H1 (cell line): ENCODE measurements at regions not wholly inside any gene's neighbourhood (a gene's known extent, or its start where the extent isn't known, plus 50 kb on each side); places are given as distances from the start of the nearest gene placed in this dataset.

Experiments used
- CTCF ChIA-PET: fragments of 300-600 bp; sonication (Branson Sonifier 250); formaldehyde crosslinking; loops from one replicate; lab custom pipeline; 2021; ENCODE audit not compliant: partially characterized antibody; lab: Charles Lee
- POLR2A ChIA-PET: fragments of 300-600 bp; sonication (Branson Sonifier 250); formaldehyde crosslinking; loops from one replicate; lab custom pipeline; 2021; ENCODE audit warnings: inconsistent platforms; ENCODE audit not compliant: partially characterized antibody; lab: Charles Lee
- DNase-seq, 2 experiments: peaks; one replicate each; pipeline versions ENCODE4 v3.0.0 to v3.0.0-alpha.2; 2010 to 2022; ENCODE audit warnings: low spot score in 2 of 2, low read depth in 1 of 2, mixed read lengths in 1 of 2
- FAIRE-seq: peaks from 2 replicates; lab custom pipeline; 2011; peaks lifted over from hg19 to GRCh38; lab: Jason Lieb, UNC
- H2AFZ ChIP-seq: 2 replicates; pipeline ENCODE4 v1.8.1; 2012; ENCODE audit warnings: low read length, inconsistent platforms
- H2AK5ac ChIP-seq: 2 replicates; pipeline ENCODE4 v1.6.1; 2013; ENCODE audit warnings: low read depth, low read length
- H2BK120ac ChIP-seq: replicated peaks from 2 replicates; pipeline ENCODE3; 2013; ENCODE audit warnings: low read depth, low read length, inconsistent platforms
- H2BK12ac ChIP-seq: 2 replicates; pipeline ENCODE4 v1.6.1; 2013; ENCODE audit warnings: low read depth, low read length
- H2BK15ac ChIP-seq: 2 replicates; pipeline ENCODE4 v1.6.1; 2013; ENCODE audit warnings: low read length
- H2BK20ac ChIP-seq: 2 replicates; pipeline ENCODE4 v1.6.1; 2013; ENCODE audit warnings: low read length
- H2BK5ac ChIP-seq: 2 replicates; pipeline ENCODE4 v1.6.1; 2013; ENCODE audit warnings: low read depth, low read length
- H3K14ac ChIP-seq: 2 replicates; pipeline ENCODE4 v1.6.1; 2013; ENCODE audit warnings: inconsistent platforms; ENCODE audit not compliant: insufficient read length
- H3K18ac ChIP-seq: 2 replicates; pipeline ENCODE4 v1.6.1; 2013; ENCODE audit warnings: low read length; ENCODE audit errors: extremely low read depth
- H3K23ac ChIP-seq: 2 replicates; pipeline ENCODE4 v1.6.1; 2013; ENCODE audit warnings: inconsistent platforms; ENCODE audit not compliant: insufficient read length
- H3K23me2 ChIP-seq: 2 replicates; pipeline ENCODE4 v1.6.1; 2013; ENCODE audit warnings: low read depth, low read length
- H3K27ac ChIP-seq: 2 replicates; pipeline ENCODE4 v1.6.1; 2011; ENCODE audit warnings: low read depth, low read length, inconsistent platforms
- H3K27me3 ChIP-seq, 4 experiments: replicated peaks in 1 of 4; 1 replicate in 1 of 4; 2 replicates in 3 of 4; pipeline versions ENCODE4 v1.6.1 to v1.8.1; 2011 to 2013; ENCODE audit warnings: low read length in 3 of 4, mild to moderate bottlenecking in 3 of 4, inconsistent platforms in 2 of 4, mixed read lengths in 2 of 4, moderate library complexity in 1 of 4; ENCODE audit not compliant: control insufficient read depth in 3 of 4, insufficient read depth in 3 of 4; ENCODE audit errors: extremely low read depth in 1 of 4
- H3K36me3 ChIP-seq, 4 experiments: 2 replicates each; pipeline versions ENCODE4 v1.6.1 to v1.8.1; 2011 to 2013; ENCODE audit warnings: mild to moderate bottlenecking in 4 of 4, low read length in 3 of 4, moderate library complexity in 2 of 4, control low read depth in 1 of 4, inconsistent platforms in 1 of 4; ENCODE audit not compliant: insufficient read depth in 4 of 4, control insufficient read depth in 2 of 4
- H3K4ac ChIP-seq: replicated peaks from 2 replicates; pipeline ENCODE3; 2013; ENCODE audit warnings: low read length, low read depth, mixed read lengths, inconsistent platforms; ENCODE audit not compliant: insufficient read length
- H3K4me1 ChIP-seq, 4 experiments: replicated peaks in 1 of 4; 1 replicate in 1 of 4; 2 replicates in 3 of 4; pipeline versions ENCODE4 v1.6.1 to v1.8.1; 2011 to 2013; ENCODE audit warnings: low read length in 3 of 4, inconsistent platforms in 2 of 4, mixed read lengths in 1 of 4; ENCODE audit not compliant: insufficient read depth in 4 of 4, control insufficient read depth in 3 of 4
- H3K4me2 ChIP-seq, 2 experiments: 2 replicates each; pipeline versions ENCODE4 v1.6.1 to v1.8.1; 2011 to 2013; ENCODE audit warnings: low read depth in 2 of 2, low read length in 2 of 2, control low read depth in 1 of 2, inconsistent platforms in 1 of 2, mild to moderate bottlenecking in 1 of 2; ENCODE audit not compliant: insufficient read depth in 1 of 2
- H3K4me3 ChIP-seq, 4 experiments: fragments of 200-600, 300-600 bp in 1 of 4; sonication (generic), shearing (Covaris generic), sonication (Bioruptor Twin) in 1 of 4; 2 replicates each; pipeline versions ENCODE4 v1.5.1 to v1.8.1; 2011 to 2016; ENCODE audit warnings: low read length in 4 of 4, low read depth in 3 of 4, control low read depth in 2 of 4, inconsistent platforms in 2 of 4, mild to moderate bottlenecking in 2 of 4, mixed read lengths in 1 of 4, moderate library complexity in 1 of 4; ENCODE audit not compliant: insufficient read depth in 2 of 4; ENCODE audit errors: extremely low read depth in 1 of 4
- H3K56ac ChIP-seq: replicated peaks from 2 replicates; pipeline ENCODE3; 2013; ENCODE audit warnings: low read depth, mild to moderate bottlenecking, mixed read lengths, low read length, inconsistent platforms; ENCODE audit not compliant: insufficient read length
- H3K79me1 ChIP-seq: 2 replicates; pipeline ENCODE4 v1.6.1; 2013; ENCODE audit warnings: low read depth, low read length, control low read depth
- H3K79me2 ChIP-seq, 2 experiments: 2 replicates each; pipeline versions ENCODE4 v1.6.1 to v1.8.1; 2012 to 2013; ENCODE audit warnings: low read length in 2 of 2, mild to moderate bottlenecking in 2 of 2, inconsistent platforms in 1 of 2; ENCODE audit not compliant: insufficient read depth in 2 of 2, control insufficient read depth in 1 of 2
- H3K9ac ChIP-seq, 4 experiments: replicated peaks in 1 of 4; 1 replicate in 1 of 4; 2 replicates in 3 of 4; pipeline versions ENCODE4 v1.6.1 to v1.8.1; 2011 to 2013; ENCODE audit warnings: low read depth in 3 of 4, low read length in 3 of 4, control low read depth in 2 of 4, mild to moderate bottlenecking in 2 of 4, moderate library complexity in 2 of 4, inconsistent platforms in 1 of 4; ENCODE audit errors: extremely low read depth in 1 of 4
- H3K9me3 ChIP-seq, 2 experiments: 2 replicates each; pipeline versions ENCODE4 v1.6.1 to v1.8.1; 2012 to 2013; ENCODE audit warnings: mild to moderate bottlenecking in 2 of 2, moderate library complexity in 2 of 2, control low read depth in 1 of 2, inconsistent platforms in 1 of 2, low read depth in 1 of 2, low read length in 1 of 2, mixed read lengths in 1 of 2; ENCODE audit not compliant: insufficient read depth in 2 of 2
- H4K20me1 ChIP-seq, 2 experiments: replicated peaks in 1 of 2; 2 replicates each; pipeline versions ENCODE3 to v1.8.1; 2011 to 2013; ENCODE audit warnings: inconsistent platforms in 2 of 2, low read length in 2 of 2, mild to moderate bottlenecking in 1 of 2; ENCODE audit not compliant: insufficient read depth in 2 of 2, control insufficient read depth in 1 of 2
- H4K5ac ChIP-seq: 2 replicates; pipeline ENCODE4 v1.6.1; 2013; ENCODE audit warnings: low read length, low read depth, mixed read lengths, inconsistent platforms; ENCODE audit not compliant: insufficient read length
- H4K8ac ChIP-seq: 2 replicates; pipeline ENCODE4 v1.8.0; 2013; ENCODE audit warnings: mild to moderate bottlenecking, moderate library complexity, low read length, inconsistent platforms; ENCODE audit not compliant: insufficient read depth; ENCODE audit errors: extremely low read depth
- H4K91ac ChIP-seq: replicated peaks from 2 replicates; pipeline ENCODE3; 2013; ENCODE audit warnings: low read length, mixed read lengths, inconsistent platforms; ENCODE audit not compliant: insufficient read length
- CHD2 ChIP-seq: IDR thresholded peaks from 2 replicates; pipeline ENCODE4 v1.6.1; 2012; ENCODE audit warnings: low read length, improper control_type of control experiment
- JUND ChIP-seq: IDR thresholded peaks from 2 replicates; pipeline ENCODE4 v1.6.1; 2011; ENCODE audit warnings: mild to moderate bottlenecking, improper control_type of control experiment, low read length
- SIRT6 ChIP-seq: IDR thresholded peaks from one replicate; pipeline ENCODE4 v1.7.1; 2012; ENCODE audit warnings: low read length, inconsistent platforms

DNA sequence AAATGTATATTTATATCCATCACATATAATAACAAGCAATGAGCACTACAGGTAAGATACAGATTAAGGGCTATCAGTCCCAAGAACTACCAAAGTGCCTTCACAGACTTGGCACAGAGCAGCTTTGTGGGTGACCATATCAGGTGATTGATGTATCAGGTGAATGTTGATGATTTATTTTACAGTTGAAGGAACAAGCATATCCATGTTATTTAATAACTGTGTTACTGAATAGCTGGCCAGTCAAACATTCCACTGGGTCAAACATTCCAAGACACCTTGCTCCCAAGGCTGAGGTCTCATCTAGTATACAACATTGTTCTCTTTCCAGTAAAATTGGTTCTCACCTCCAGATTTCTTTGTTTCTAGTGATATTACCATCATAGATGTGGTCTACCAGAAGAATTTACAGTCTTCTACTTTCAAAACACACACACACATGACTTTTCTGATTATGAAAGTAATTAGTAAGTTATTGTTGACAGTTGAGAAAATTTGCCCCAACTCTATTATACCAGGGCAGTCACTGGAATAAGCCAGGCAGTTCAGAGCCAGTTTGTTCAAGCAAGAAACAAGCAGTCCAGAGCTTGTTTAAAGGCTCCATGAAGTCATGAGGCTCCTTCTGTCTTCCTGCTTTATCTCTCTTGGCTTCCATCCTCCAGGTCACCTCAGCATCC, 68.2 kb downstream of the ELAPOR2 start:
- Histone ChIP-seq H2BK12ac (no peak overlapping the region), H4K8ac (no peak overlapping the region), H2AFZ (no peak overlapping the region), H3K18ac (no peak overlapping the region), H3K56ac (no peak overlapping the region), H3K4me3 (no peak overlapping the region), H3K36me3 (no peaks in the 10 kb centered on the region), H3K23ac (no peak overlapping the region), H3K4me1 (no peaks in the 10 kb centered on the region), H3K79me1 (no peaks in the 10 kb centered on the region; the same call in 1 of the 2 replicates), H3K14ac (no peak overlapping the region), H2BK15ac (no peak overlapping the region), H3K23me2 (no peaks in the 10 kb centered on the region), H3K9ac (no peak overlapping the region), H3K4me2 (no peak overlapping the region), H4K20me1 (peaks cover 0 to 4% of the 10 kb centered on the region in 2 experiments), H3K79me2 (peaks cover 3 to 70% of the 10 kb centered on the region in 2 experiments; a peak in 3 of 4 replicates), H2BK20ac (no peak overlapping the region), H2AK5ac (no peak overlapping the region), H3K4ac (no peak overlapping the region), H3K9me3 (peaks cover 0 to 7% of the 10 kb centered on the region in 2 experiments; a peak in 1 of 4 replicates), H3K27me3 (no peaks in the 10 kb centered on the region), H2BK120ac (no peak overlapping the region), H4K5ac (no peak overlapping the region), H2BK5ac (no peak overlapping the region), H3K27ac (no peak overlapping the region), H4K91ac (no peak overlapping the region)
- DNase-seq = no peak
- FAIRE-seq = no peak
- TF ChIP-seq SIRT6 (no peak), JUND (no peak), CHD2 (no peak)
- POLR2A ChIA-PET = interaction anchor here (1.7 kb wide), 1 partner anchor 9 kb away, joined by 6 read pairs; no protein-coding TSS in a partner anchor
- CTCF ChIA-PET = interaction anchor here (1.0 to 3.1 kb wide), 4 partner anchors 10 to 40 kb away, joined by 3 to 9 read pairs (median 4); no protein-coding TSS in a partner anchor
